ENCODE measurements at regions not wholly inside any gene's neighbourhood (a gene's known extent, or its start where the extent isn't known, plus 50 kb on each side); places are given as distances from the start of the nearest gene placed in this dataset.

- TF ChIP-seq CTCF (IDR thresholded peaks at IDR 0.05; ENCODE audit: low read depth, low read length, poor library complexity, severe bottlenecking): no peak
- TF ChIP-seq EZH2phosphoT487 (IDR thresholded peaks at IDR 0.05; ENCODE audit: borderline replicate concordance, low read length): no peak
Measured at GRCh38 chr1:60423146-60423780, 349.7 kb upstream of the C1orf87 start.

Measured in DOHH2 (cell line).